HUES48 (cell line): ENCODE measurements at regions not wholly inside any gene's neighbourhood (a gene's known extent, or its start where the extent isn't known, plus 50 kb on each side); places are given as distances from the start of the nearest gene placed in this dataset.

Experiments
- H3K27ac ChIP-seq: one replicate; pipeline ENCODE4 v1.7.0; 2013; ENCODE audit warnings: low read depth, low read length, inconsistent platforms
- H3K27me3 ChIP-seq: 2 replicates; pipeline ENCODE4 v1.6.1; 2013; ENCODE audit warnings: mild to moderate bottlenecking, low read length; ENCODE audit not compliant: control insufficient read depth, insufficient read depth
- H3K36me3 ChIP-seq: 2 replicates; pipeline ENCODE4 v1.6.1; 2013; ENCODE audit warnings: low read length; ENCODE audit not compliant: control insufficient read depth, insufficient read depth
- H3K4me1 ChIP-seq: 2 replicates; pipeline ENCODE4 v1.6.1; 2013; ENCODE audit warnings: mild to moderate bottlenecking, low read length; ENCODE audit not compliant: control insufficient read depth, insufficient read depth
- H3K4me3 ChIP-seq: 2 replicates; pipeline ENCODE4 v1.5.1; 2013; ENCODE audit warnings: mild to moderate bottlenecking, low read depth, low read length
- H3K9ac ChIP-seq: 2 replicates; pipeline ENCODE4 v1.6.1; 2013; ENCODE audit warnings: mild to moderate bottlenecking, low read depth, low read length, moderate library complexity
- H3K9me3 ChIP-seq: 2 replicates; pipeline ENCODE4 v1.6.1; 2013; ENCODE audit warnings: low read length; ENCODE audit not compliant: control insufficient read depth, insufficient read depth

DNA sequence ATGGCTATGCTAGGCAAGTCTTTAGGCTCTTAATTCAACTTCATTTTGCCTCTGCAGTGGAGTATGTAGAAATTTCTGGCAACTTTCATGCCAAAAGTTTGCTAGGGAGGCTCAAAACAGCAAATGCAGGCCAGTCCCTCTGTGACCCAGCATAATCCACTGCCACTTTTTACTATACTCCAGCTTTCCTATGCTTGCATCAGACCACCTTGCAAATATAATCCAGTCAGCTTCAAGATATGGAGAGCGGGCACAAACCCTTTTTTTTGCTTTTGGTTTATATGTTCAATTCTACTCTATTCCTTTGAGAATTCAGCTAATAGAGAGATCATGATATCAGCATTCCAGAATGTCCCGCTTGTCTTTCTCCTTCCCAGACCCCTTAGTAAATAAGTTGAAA is 192.0 kb upstream of the PABPC4L start:
- Histone ChIP-seq H3K36me3 (no peaks in the 10 kb centered on the region), H3K27me3 (no peaks in the 10 kb centered on the region), H3K4me1 (peaks cover 8% of the 10 kb centered on the region), H3K4me3 (no peak overlapping the region), H3K9ac (no peak overlapping the region), H3K27ac (no peak overlapping the region), H3K9me3 (0 out of 2 replicates have a peak, but pooled peaks cover 6% of the 10 kb centered on the region)

DNA sequence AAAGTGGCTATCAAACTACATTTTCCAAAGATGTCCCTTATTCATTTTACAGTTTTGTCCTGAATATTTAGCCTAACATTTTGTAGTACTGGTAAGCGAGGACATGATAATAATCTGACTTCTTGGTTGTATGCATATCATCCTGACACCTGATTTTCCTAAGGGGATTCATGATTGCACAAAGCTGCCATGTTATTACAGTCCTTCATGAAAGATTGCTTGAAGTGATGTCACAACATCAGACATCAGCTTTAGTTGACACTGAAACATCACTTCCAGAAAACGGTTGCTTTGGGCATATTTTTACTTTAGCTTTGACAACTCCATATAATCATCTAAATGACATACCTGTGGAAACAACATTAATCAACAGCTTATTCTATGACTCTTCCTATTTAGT is 188.7 kb upstream of the PABPC4L start:
- Histone ChIP-seq H3K27ac (no peak overlapping the region), H3K9me3 (no peaks in the 10 kb centered on the region), H3K4me1 (peaks cover 15% of the 10 kb centered on the region), H3K27me3 (no peaks in the 10 kb centered on the region), H3K4me3 (no peak overlapping the region), H3K36me3 (no peaks in the 10 kb centered on the region), H3K9ac (no peak overlapping the region)

DNA sequence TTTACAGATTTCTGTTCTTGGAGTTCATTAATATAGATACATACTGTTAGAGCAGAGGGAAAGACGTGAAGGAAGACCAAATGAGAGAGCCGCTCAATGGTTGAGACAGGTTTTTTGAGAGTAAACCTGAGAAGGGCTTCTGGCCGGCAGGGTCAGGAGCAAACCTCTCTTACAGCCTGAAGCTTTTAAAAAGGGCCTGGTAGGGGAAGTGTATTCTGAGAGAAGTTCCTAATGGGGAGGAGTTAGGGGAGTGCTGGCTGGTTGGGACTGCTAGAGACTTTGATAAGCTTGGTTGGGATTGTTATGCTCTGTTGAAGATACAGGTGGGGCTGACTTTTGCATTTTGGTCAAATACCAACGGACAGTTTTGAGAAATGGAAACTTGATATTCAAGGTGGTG is 186.8 kb upstream of the PABPC4L start:
- no peak overlapping the region for H3K4me3 ChIP-seq
- H3K9me3 ChIP-seq, result no peaks in the 10 kb centered on the region
- H3K36me3 ChIP-seq, result no peaks in the 10 kb centered on the region
- no peak overlapping the region for H3K27ac ChIP-seq
- H3K27me3 ChIP-seq, result no peaks in the 10 kb centered on the region
- no peak overlapping the region for H3K9ac ChIP-seq
- peaks cover 15% of the 10 kb centered on the region for H3K4me1 ChIP-seq

DNA sequence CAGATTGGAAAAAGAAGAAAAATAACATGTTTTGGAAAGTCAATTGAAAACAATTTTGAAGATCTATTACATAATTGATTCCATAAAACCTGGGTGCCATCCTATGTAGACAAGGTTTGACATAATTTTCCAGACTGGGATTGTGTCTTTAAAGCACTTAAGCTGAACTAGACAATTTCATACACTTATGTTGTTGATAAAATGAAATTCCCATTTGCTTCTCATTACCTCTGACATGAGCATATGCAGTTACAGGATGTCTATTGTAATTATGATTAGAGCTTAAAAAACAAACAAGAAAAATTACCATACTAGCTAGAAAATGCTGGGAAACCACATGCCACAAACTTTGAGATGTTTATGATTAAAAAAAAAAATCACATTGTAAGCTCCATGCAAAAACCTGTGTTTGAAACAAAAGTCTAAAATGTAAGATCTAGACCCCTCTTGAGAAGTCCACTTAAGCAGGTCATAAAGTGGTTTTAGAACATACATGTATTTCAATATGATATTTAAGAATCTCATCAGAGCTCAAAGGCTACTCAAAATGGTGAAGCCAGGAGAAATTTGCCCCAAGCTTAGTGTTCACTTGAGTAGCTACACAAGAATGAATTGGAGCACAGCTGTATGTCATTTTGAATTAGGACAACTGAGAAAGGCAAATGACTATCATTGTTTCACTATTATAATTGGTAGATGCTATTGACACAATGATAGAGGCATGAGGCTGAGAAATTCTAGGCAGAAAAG is 181.1 kb upstream of the PABPC4L start:
- Histone ChIP-seq H3K9me3 (no peaks in the 10 kb centered on the region), H3K27me3 (no peaks in the 10 kb centered on the region), H3K9ac (no peak overlapping the region), H3K27ac (no peak overlapping the region), H3K4me1 (no peaks in the 10 kb centered on the region; the same call in 1 of the 2 replicates), H3K36me3 (no peaks in the 10 kb centered on the region), H3K4me3 (no peak overlapping the region)

DNA sequence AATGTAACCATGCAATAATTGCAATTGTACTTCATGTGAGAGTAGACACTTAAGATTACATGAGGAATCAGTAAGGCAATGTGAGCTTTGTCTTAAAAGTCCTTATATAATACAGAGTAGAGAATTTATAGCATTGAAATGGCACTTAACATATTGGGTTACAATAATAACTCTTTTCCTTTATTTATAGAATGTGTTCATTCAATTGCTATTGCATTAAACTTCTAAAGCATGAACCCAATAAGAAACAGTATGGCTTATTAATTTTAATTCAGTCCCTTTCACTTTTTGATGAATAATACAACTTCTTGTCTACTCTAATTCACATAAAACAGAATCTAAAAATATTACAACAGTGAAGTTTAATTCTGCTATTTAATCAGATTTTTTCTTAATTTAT is 174.2 kb upstream of the PABPC4L start:
- H3K9ac ChIP-seq, result no peak overlapping the region

DNA sequence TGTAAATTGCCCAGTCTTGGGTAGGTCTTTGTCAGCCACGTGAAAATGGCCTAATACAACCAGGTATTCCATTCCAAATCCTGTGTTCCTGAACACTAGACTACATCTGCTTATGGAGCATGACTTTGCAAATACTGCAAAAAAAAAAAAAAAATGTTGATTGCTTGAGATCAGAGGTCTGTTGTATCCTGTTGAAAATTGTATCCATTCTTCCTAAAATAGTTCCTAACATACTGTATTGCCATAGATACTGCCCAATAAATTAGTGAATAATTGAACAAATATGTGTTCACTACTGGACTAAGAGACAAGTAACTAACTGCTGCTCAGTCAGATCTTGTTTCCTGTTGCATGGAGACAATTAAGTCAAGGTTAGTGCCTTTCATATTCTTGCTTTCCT is 164.3 kb upstream of the PABPC4L start:
- no peak overlapping the region for H3K9ac ChIP-seq
- no peak overlapping the region for H3K4me3 ChIP-seq
- H3K9me3 ChIP-seq, result no peaks in the 10 kb centered on the region
- no peaks in the 10 kb centered on the region for H3K36me3 ChIP-seq
- H3K27me3 ChIP-seq, result no peaks in the 10 kb centered on the region
- no peak overlapping the region for H3K27ac ChIP-seq
- no peaks in the 10 kb centered on the region for H3K4me1 ChIP-seq

More for the DNA sequence above, 174.2 kb upstream of the PABPC4L start:
- no peaks in the 10 kb centered on the region for H3K9me3 ChIP-seq
- no peak overlapping the region for H3K27ac ChIP-seq
- no peaks in the 10 kb centered on the region for H3K4me1 ChIP-seq
- no peak overlapping the region for H3K4me3 ChIP-seq
- H3K27me3 ChIP-seq, result no peaks in the 10 kb centered on the region
- no peaks in the 10 kb centered on the region for H3K36me3 ChIP-seq

DNA sequence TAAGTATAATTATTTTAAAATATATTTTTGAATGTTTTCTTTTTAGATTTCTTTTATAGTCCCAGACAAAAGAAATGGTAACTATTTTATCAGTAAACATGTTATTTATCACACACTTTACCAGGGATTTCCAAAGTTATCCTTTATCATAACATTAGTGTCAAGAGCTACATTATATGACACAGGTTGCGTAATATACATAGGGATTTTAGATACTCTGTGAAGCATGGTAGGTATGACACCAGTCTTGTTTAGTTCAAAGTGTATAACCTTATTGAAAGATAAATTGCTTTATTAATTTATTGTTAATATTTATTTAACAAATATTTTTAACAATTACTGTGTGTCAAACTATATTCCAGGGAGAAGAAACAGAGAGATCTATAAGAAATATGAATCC is 163.3 kb upstream of the PABPC4L start:
- Histone ChIP-seq H3K9ac (no peak overlapping the region), H3K27ac (no peak overlapping the region), H3K4me1 (no peaks in the 10 kb centered on the region), H3K36me3 (no peaks in the 10 kb centered on the region), H3K27me3 (no peaks in the 10 kb centered on the region), H3K9me3 (no peaks in the 10 kb centered on the region), H3K4me3 (no peak overlapping the region)

DNA sequence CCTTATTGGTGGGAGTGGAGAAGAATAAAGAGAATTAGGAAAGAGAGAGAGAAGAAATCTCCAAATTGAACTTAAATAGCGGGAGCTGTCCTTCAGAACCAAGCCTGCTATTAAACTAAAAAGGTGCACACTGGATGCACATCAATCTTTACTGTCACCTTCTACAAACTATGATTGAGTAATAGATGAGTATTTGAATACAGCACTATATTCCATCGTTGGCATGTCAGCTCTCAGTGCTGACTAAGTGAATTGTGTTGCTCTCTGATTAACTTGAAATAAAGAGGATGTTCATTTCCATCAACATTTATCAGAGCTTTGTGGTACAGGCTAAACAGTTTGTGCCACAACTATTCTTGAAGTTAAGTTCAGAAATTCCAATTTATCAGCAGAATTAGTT is 143.7 kb upstream of the PABPC4L start:
- no peaks in the 10 kb centered on the region for H3K4me1 ChIP-seq

DNA sequence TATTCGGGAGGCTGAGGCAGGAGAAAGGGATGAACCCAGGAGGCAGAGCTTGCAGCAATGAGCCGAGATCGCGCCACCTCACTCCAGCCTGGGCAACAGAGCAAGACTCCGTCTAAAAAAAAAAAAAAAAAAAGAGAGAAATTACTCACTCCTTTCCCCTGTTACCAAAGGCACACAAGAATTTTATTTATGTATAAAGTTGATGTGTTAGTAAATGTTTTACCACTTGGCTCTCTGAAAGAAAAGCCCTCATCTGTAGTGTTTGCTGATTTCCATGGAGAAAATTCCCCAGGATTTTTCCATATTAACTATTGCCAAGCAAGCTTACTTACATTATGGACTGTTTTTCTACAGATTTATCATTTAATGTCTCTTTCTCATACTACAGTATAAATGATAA is 142.1 kb upstream of the PABPC4L start:
- Histone ChIP-seq H3K36me3 (no peaks in the 10 kb centered on the region), H3K27ac (no peak overlapping the region), H3K9ac (no peak overlapping the region), H3K27me3 (no peaks in the 10 kb centered on the region), H3K4me1 (no peaks in the 10 kb centered on the region), H3K9me3 (no peaks in the 10 kb centered on the region), H3K4me3 (no peak overlapping the region)

More for the DNA sequence above, 143.7 kb upstream of the PABPC4L start:
- Histone ChIP-seq H3K27me3 (no peaks in the 10 kb centered on the region), H3K27ac (no peak overlapping the region), H3K9me3 (no peaks in the 10 kb centered on the region), H3K9ac (no peak overlapping the region), H3K36me3 (no peaks in the 10 kb centered on the region), H3K4me3 (no peak overlapping the region)

DNA sequence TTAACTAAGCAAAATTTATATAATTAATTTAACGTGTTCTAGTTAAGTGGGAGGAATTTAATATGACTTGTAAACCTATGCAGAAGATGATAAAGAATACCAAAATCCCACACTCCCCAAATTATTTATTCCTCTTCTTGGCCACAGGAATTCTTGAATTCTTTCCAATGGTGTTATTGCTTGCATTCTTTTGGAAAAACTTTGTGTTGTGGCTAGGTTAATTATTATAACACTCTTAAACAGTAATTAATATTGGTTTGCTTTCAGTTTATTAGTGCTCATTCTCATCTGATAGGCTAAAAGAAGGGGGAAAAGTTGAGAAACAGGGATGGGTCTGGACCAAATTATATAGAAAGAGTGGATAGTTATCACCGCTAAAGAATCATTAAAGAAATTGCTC is 141.5 kb upstream of the PABPC4L start:
- Histone ChIP-seq H3K27ac (no peak overlapping the region), H3K9ac (no peak overlapping the region), H3K4me1 (no peaks in the 10 kb centered on the region), H3K4me3 (no peak overlapping the region), H3K9me3 (no peaks in the 10 kb centered on the region), H3K27me3 (no peaks in the 10 kb centered on the region), H3K36me3 (no peaks in the 10 kb centered on the region)

DNA sequence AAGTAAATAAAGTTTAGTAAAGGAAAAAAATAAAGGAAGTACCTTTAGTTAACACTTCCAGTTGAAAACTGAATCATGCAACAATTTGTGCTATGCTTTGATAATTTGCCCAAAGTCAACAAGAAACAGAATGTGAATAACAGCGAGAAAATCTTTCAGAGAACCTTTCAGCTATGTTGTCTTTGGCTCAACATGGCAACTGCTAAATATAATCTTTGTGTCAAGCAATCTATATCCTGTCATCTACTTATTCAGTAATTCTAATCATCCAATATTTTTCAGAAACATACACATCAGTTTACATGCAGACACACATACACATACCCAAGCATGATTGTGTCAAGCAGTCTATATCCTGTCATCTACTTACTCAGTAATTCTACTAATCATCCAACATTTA is 136.0 kb upstream of the PABPC4L start:
- H3K9ac ChIP-seq, result no peak overlapping the region
- H3K27me3 ChIP-seq, result no peaks in the 10 kb centered on the region
- no peaks in the 10 kb centered on the region for H3K9me3 ChIP-seq
- H3K36me3 ChIP-seq, result no peaks in the 10 kb centered on the region
- H3K27ac ChIP-seq, result no peak overlapping the region
- H3K4me1 ChIP-seq, result no peaks in the 10 kb centered on the region
- no peak overlapping the region for H3K4me3 ChIP-seq
